Neural cell (in vitro differentiated cells): ENCODE measurements at regions not wholly inside any gene's neighbourhood (a gene's known extent, or its start where the extent isn't known, plus 50 kb on each side); places are given as distances from the start of the nearest gene placed in this dataset.
A peak's percentile ranks its signal among the peaks of the same experiment; 100 is the strongest.

Experiments used
- H2AFZ ChIP-seq: fragments of 200-600, 300-800 bp; sonication (generic), shearing (Covaris generic); 2 replicates; pipeline ENCODE4 v1.6.0; 2014; ENCODE audit warnings: low read depth, mild to moderate bottlenecking, antibody characterized with exemption, low read length, moderate library complexity
- H3F3A ChIP-seq: fragments of 200-600 bp; shearing (Covaris generic); 2 replicates; pipeline ENCODE4 v1.6.1; 2016; ENCODE audit warnings: mild to moderate bottlenecking, moderate library complexity, mixed read lengths, antibody characterized with exemption, low read length; ENCODE audit not compliant: insufficient read depth, poor library complexity, severe bottlenecking
- H3K27ac ChIP-seq: fragments of 200-600, 300-800 bp; sonication (generic), shearing (Covaris generic); 2 replicates; pipeline ENCODE4 v1.5.1; 2014; ENCODE audit warnings: mild to moderate bottlenecking, low read length, moderate library complexity
- H3K27me3 ChIP-seq: fragments of 300-800, 200-600 bp; sonication (generic), shearing (Covaris generic); 2 replicates; pipeline ENCODE4 v1.6.0; 2014; ENCODE audit warnings: mild to moderate bottlenecking, low read depth, low read length, moderate library complexity; ENCODE audit not compliant: insufficient read depth
- H3K36me3 ChIP-seq: fragments of 300-800, 200-600 bp; sonication (generic), shearing (Covaris generic); 2 replicates; pipeline ENCODE4 v1.5.1; 2014; ENCODE audit warnings: mild to moderate bottlenecking, antibody characterized with exemption, low read length, moderate library complexity; ENCODE audit not compliant: insufficient read depth
- H3K4me2 ChIP-seq: fragments of 300-800, 200-600 bp; sonication (generic), shearing (Covaris generic); 2 replicates; pipeline ENCODE4 v1.6.0; 2014; ENCODE audit warnings: mild to moderate bottlenecking, low read length
- H3K4me3 ChIP-seq: fragments of 300-800, 200-600 bp; sonication (generic), shearing (Covaris generic); 2 replicates; pipeline ENCODE4 v1.5.1; 2014; ENCODE audit warnings: mild to moderate bottlenecking, low read length, moderate library complexity
- H3K79me2 ChIP-seq: fragments of 200-600 bp; shearing (Covaris generic); replicated peaks from 2 replicates; pipeline ENCODE4 v1.6.0; 2014; ENCODE audit warnings: mild to moderate bottlenecking, low read length, moderate library complexity; ENCODE audit not compliant: insufficient read depth
- H3K9ac ChIP-seq: fragments of 300-800, 200-600 bp; sonication (generic), shearing (Covaris generic); 2 replicates; pipeline ENCODE4 v1.6.1; 2016; ENCODE audit warnings: mild to moderate bottlenecking, low read length, mixed read lengths
- H3K9me2 ChIP-seq: fragments of 200-600 bp; shearing (Covaris generic); 2 replicates; pipeline ENCODE4 v1.6.1; 2016; ENCODE audit warnings: mild to moderate bottlenecking, low read length, mixed read lengths; ENCODE audit not compliant: insufficient read depth
- H3K9me3 ChIP-seq: fragments of 200-600, 300-800 bp; sonication (generic), shearing (Covaris generic); 2 replicates; pipeline ENCODE4 v1.6.1; 2016; ENCODE audit warnings: mild to moderate bottlenecking, mixed run types, low read length, moderate library complexity, mixed read lengths
- H4K20me1 ChIP-seq: fragments of 200-600 bp; shearing (Covaris generic); 2 replicates; pipeline ENCODE4 v1.6.1; 2016; ENCODE audit warnings: mild to moderate bottlenecking, mixed run types; ENCODE audit not compliant: insufficient read depth
- EP300 ChIP-seq: fragments of 450-650 bp; conservative IDR thresholded peaks from 2 replicates; pipeline ENCODE4 v1.6.1; 2014; ENCODE audit warnings: antibody characterized with exemption, mild to moderate bottlenecking, moderate library complexity; ENCODE audit not compliant: poor library complexity, severe bottlenecking
- EZH2 ChIP-seq: fragments of 200-600, 300-800 bp; shearing (Covaris generic), sonication (generic); IDR thresholded peaks from 2 replicates; pipeline ENCODE4 v1.6.1; 2014; ENCODE audit warnings: antibody characterized with exemption, low read length, borderline replicate concordance, mild to moderate bottlenecking; ENCODE audit not compliant: insufficient read depth, poor library complexity, severe bottlenecking
- MXI1 ChIP-seq: fragments of 450-650 bp; conservative IDR thresholded peaks from 2 replicates; pipeline ENCODE4 v1.6.1; 2014; ENCODE audit warnings: antibody characterized with exemption, mild to moderate bottlenecking; ENCODE audit not compliant: poor library complexity, severe bottlenecking
- POLR2AphosphoS5 ChIP-seq: IDR thresholded peaks from 2 replicates; pipeline ENCODE4 v1.6.1; 2012
- RAD21 ChIP-seq: fragments of 450-650 bp; conservative IDR thresholded peaks from 2 replicates; pipeline ENCODE4 v1.6.1; 2014; ENCODE audit warnings: antibody characterized with exemption, mild to moderate bottlenecking, moderate library complexity
- SMC3 ChIP-seq: fragments of 450-650 bp; conservative IDR thresholded peaks from 2 replicates; pipeline ENCODE4 v1.6.1; 2014; ENCODE audit warnings: antibody characterized with exemption, mild to moderate bottlenecking, moderate library complexity; ENCODE audit not compliant: poor library complexity
- TAF1 ChIP-seq: IDR thresholded peaks from 2 replicates; pipeline ENCODE4 v1.6.1; 2012; ENCODE audit warnings: low read depth
- TF ChIP-seq, protein P1 (sequence below): fragments of 450-650 bp; IDR thresholded peaks from 2 replicates; pipeline ENCODE4 v1.5.1; 2014; ENCODE audit warnings: antibody characterized with exemption, mild to moderate bottlenecking, moderate library complexity; ENCODE audit not compliant: poor library complexity, severe bottlenecking
- TF ChIP-seq, protein P2 (sequence below): IDR thresholded peaks from 2 replicates; pipeline ENCODE4 v1.6.1; 2012; ENCODE audit warnings: borderline replicate concordance

DNA sequence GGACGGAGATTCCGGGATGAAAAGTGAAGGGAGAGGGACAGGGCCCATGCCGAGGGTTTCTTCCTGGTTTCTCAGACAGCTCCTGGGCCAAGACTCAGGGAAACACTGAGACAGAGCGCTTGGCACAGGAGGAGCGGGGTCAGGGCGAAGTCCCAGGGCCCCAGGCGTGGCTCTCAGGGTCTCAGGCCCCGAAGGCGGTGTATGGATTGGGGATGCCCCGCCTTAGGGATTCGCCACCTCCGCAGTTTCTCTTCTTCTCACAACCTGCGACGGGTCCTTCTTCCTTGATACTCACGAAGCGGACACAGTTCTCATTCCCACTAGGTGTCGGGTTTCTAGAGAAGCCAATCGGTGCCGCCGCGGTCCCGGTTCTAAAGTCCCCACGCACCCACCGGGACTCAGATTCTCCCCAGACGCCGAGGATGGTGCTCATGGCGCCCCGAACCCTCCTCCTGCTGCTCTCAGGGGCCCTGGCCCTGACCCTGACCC lies 55.0 kb upstream of the HLA-A start:
- no peak overlapping the region for H2AFZ ChIP-seq

DNA sequence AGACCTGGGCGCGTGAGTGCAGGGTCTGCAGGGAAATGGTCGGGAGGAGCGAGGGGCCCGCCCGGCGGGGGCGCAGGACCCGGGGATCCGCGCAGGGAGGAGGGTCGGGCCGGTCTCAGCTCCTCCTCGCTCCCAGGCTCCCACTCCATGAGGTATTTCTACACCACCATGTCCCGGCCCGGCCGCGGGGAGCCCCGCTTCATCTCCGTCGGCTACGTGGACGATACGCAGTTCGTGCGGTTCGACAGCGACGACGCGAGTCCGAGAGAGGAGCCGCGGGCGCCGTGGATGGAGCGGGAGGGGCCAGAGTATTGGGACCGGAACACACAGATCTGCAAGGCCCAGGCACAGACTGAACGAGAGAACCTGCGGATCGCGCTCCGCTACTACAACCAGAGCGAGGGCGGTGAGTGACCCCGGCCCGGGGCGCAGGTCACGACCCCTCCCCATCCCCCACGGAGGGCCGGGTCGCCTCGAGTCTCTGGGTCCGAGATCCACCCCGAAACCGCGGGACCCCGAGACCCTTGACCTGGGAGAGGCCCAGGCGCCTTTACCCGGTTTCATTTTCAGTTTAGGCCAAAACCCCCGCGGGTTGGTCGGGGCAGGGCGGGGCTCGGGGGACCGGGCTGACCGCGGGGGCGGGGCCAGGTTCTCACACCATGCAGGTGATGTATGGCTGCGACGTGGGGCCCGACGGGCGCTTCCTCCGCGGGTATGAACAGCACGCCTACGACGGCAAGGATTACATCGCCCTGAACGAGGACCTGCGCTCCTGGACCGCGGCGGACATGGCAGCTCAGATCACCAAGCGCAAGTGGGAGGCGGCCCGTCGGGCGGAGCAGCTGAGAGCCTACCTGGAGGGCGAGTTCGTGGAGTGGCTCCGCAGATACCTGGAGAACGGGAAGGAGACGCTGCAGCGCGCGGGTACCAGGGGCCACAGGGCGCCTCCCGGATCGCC lies 54.2 kb upstream of the HLA-A start:
- H3K4me3 ChIP-seq = peak overlapping the region; percentile 53
- H3K9me3 ChIP-seq = no peaks in the 10 kb centered on the region
- H3K9ac ChIP-seq = no peak overlapping the region
- H3K27me3 ChIP-seq = peaks cover 30% of the 10 kb centered on the region
- H3K27ac ChIP-seq = no peak overlapping the region
- no peaks in the 10 kb centered on the region for H4K20me1 ChIP-seq
- no peak overlapping the region for H3K4me2 ChIP-seq
- no peak overlapping the region for H2AFZ ChIP-seq
- TF ChIP-seq, protein P1, sequence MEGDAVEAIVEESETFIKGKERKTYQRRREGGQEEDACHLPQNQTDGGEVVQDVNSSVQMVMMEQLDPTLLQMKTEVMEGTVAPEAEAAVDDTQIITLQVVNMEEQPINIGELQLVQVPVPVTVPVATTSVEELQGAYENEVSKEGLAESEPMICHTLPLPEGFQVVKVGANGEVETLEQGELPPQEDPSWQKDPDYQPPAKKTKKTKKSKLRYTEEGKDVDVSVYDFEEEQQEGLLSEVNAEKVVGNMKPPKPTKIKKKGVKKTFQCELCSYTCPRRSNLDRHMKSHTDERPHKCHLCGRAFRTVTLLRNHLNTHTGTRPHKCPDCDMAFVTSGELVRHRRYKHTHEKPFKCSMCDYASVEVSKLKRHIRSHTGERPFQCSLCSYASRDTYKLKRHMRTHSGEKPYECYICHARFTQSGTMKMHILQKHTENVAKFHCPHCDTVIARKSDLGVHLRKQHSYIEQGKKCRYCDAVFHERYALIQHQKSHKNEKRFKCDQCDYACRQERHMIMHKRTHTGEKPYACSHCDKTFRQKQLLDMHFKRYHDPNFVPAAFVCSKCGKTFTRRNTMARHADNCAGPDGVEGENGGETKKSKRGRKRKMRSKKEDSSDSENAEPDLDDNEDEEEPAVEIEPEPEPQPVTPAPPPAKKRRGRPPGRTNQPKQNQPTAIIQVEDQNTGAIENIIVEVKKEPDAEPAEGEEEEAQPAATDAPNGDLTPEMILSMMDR = no peak
- TF ChIP-seq SMC3 (no peak), MXI1 (no peak), EZH2 (no peak), TAF1 (no peak), POLR2AphosphoS5 (no peak), RAD21 (no peak)
- TF ChIP-seq, protein P2, sequence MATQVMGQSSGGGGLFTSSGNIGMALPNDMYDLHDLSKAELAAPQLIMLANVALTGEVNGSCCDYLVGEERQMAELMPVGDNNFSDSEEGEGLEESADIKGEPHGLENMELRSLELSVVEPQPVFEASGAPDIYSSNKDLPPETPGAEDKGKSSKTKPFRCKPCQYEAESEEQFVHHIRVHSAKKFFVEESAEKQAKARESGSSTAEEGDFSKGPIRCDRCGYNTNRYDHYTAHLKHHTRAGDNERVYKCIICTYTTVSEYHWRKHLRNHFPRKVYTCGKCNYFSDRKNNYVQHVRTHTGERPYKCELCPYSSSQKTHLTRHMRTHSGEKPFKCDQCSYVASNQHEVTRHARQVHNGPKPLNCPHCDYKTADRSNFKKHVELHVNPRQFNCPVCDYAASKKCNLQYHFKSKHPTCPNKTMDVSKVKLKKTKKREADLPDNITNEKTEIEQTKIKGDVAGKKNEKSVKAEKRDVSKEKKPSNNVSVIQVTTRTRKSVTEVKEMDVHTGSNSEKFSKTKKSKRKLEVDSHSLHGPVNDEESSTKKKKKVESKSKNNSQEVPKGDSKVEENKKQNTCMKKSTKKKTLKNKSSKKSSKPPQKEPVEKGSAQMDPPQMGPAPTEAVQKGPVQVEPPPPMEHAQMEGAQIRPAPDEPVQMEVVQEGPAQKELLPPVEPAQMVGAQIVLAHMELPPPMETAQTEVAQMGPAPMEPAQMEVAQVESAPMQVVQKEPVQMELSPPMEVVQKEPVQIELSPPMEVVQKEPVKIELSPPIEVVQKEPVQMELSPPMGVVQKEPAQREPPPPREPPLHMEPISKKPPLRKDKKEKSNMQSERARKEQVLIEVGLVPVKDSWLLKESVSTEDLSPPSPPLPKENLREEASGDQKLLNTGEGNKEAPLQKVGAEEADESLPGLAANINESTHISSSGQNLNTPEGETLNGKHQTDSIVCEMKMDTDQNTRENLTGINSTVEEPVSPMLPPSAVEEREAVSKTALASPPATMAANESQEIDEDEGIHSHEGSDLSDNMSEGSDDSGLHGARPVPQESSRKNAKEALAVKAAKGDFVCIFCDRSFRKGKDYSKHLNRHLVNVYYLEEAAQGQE = no peak
- H3K36me3 ChIP-seq = no peaks in the 10 kb centered on the region
- H3F3A ChIP-seq = no peaks in the 10 kb centered on the region
- no peaks in the 10 kb centered on the region for H3K9me2 ChIP-seq
- H3K79me2 ChIP-seq = no peaks in the 10 kb centered on the region

More for the DNA sequence above, 55.0 kb upstream of the HLA-A start:
- no peaks in the 10 kb centered on the region for H3K9me2 ChIP-seq
- H3K79me2 ChIP-seq = no peaks in the 10 kb centered on the region
- H3K4me3 ChIP-seq = peak overlapping the region; percentile 53
- H3K4me2 ChIP-seq = no peak overlapping the region
- TF ChIP-seq POLR2AphosphoS5 (no peak), SMC3 (no peak), RAD21 (no peak), EZH2 (no peak), MXI1 (no peak), EP300 (no peak), TAF1 (no peak)
- TF ChIP-seq, protein P1 = no peak
- TF ChIP-seq, protein P2 = no peak
- H3K36me3 ChIP-seq = no peaks in the 10 kb centered on the region
- no peak overlapping the region for H3K27ac ChIP-seq
- peaks cover 30% of the 10 kb centered on the region for H3K27me3 ChIP-seq
- H3K9ac ChIP-seq = no peak overlapping the region
- no peaks in the 10 kb centered on the region for H4K20me1 ChIP-seq
- no peaks in the 10 kb centered on the region for H3K9me3 ChIP-seq
- no peaks in the 10 kb centered on the region for H3F3A ChIP-seq
